HG03571 (cell line): ENCODE measurements at regions not wholly inside any gene's neighbourhood (a gene's known extent, or its start where the extent isn't known, plus 50 kb on each side); places are given as distances from the start of the nearest gene placed in this dataset.

ENCODE experiments used
- ATAC-seq: cut with Tn5 transposase; IDR thresholded peaks from one replicate; pipeline ENCODE4 v1.9.1; 2021; ENCODE audit not compliant: unreplicated experiment

- ATAC-seq, result no peak
Observed at GRCh38 chr11:19597206-19597605, 115.4 kb upstream of the NAV2 start.

GRCh38 chr11:19595840-19596751 is 116.5 kb upstream of the NAV2 start:
- ATAC-seq, result no peak

DNA sequence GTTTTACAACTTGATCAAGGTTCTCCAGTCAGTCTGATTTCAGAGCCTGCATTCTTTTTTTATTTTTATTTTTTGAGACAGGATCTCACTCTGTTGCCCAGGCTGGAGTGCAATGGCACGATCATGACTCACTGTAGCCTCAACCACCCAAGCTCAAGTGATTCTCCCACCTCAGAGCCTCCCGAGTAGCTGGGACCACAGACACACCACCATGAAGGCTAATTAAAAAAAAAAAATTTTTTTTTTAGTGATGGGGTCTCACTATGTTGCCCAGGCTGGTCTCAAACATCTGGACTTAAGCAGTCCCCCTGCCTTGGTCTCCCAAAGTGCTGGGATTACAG is 117.2 kb upstream of the NAV2 start:
- ATAC-seq, result no peak

- no peak for ATAC-seq
Observed at GRCh38 chr11:19594326-19594725, 118.3 kb upstream of the NAV2 start.

- no peak for ATAC-seq
Observed at GRCh38 chr11:19592842-19593241, 119.8 kb upstream of the NAV2 start.

DNA sequence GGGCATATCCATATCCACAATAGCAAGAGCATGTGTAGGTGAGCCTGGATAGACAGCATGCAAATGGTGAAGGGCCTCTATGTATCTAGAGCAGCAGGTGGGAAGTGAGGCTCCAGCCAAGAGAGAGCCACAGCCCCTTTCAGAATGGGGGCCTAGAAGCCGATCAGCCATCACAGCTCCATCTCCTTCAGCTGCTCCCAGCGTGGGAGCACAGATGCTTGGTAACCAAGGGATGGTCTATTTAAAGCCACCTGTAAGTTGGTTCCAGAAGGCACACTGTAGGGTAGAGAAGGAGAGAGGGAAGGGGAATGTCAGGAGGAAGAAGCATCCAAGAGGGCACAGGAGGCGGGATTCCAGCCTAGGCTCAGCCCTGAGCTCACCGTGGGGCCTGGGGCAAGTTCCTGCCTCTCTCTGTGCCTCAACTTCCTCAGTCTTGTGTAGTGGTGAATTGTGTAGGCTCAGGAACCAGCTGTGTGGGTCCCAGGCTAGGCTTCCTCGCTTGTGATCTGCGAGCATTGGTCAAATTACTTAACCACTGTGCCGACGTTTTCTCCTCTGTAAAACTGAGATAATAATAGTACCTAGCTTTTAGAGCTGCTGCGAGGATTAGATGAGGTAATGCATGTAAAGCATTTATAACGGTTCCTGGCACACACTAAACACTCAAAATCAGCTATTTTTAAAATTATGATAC is 122.9 kb upstream of the NAV2 start:
- ATAC-seq, result no peak

- no peak for ATAC-seq
Observed at GRCh38 chr11:19587979-19588378, 124.7 kb upstream of the NAV2 start.

- no peak for ATAC-seq
Observed at GRCh38 chr11:19580646-19581045, 132.0 kb upstream of the NAV2 start.

GRCh38 chr11:19579957-19580356 is 132.7 kb upstream of the NAV2 start:
- ATAC-seq, result no peak

- ATAC-seq, result no peak
Observed at GRCh38 chr11:19578871-19579270, 133.8 kb upstream of the NAV2 start.

GRCh38 chr11:19577976-19578619 is 134.5 kb upstream of the NAV2 start:
- no peak for ATAC-seq

DNA sequence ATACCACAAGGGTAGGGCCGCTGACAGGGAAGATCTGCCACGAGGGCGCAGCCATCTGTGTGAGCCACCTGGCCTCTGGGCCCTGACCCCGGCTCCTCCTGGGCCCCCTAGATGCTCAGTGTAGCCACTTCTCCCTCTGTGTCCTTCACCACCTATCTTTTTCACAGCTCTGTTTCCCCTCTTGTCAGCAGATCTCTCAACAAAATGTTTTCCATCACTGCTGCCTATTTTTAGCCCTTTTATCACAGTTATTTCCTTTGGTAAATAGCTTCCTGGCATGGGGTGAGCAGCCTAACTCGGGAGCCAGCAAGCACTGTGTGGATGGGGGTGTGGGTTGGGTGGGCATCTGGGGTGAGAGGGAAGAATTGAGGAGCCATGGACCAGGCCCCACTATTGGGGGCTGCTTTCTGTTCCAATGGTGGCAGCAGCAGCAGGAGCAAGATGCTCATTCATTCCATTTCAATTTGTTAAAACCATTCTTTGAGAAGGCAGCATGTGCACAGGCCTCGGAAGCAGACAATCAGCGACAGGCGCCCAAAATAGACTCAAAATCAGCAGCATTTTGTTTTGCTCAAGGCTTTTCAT is 135.2 kb upstream of the NAV2 start:
- no peak for ATAC-seq

DNA sequence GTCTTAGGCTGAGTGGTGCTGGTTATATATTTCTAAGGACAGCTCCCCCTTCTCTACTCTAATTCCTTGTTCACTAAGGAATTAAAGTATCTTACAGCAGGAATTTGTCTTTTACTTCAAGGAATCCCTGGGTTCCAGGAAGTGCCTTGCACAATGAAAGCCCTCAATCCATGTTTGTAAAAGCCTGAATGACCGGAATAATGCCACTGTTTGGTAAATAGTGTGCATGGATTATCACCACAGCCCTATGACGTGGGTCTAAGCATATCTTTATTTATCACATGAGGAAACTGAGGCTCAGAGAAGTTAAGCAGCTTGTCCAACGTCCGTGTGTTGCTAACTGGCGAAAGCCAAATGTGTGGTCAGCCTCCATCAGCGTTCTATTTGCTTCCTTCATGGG is 135.7 kb upstream of the NAV2 start:
- no peak for ATAC-seq

DNA sequence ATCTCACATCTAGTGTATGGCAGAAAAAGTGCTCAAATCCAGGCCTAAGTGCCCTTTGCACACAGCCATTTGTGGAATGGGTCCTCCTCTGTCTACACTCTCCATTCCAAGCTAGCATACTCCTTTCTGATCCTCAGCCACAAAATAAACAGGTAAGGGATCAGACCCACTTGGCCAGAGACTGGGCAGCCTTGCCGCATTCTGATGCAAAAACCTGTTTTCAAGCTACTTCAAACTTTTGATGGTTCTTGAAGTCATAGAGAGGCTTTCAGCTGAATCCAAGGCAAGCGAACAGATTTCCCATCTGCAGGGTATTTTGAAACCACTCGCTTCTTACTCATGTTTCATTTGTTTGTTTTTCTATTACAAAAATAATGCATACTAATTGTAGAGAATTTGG is 136.6 kb upstream of the NAV2 start:
- ATAC-seq, result no peak

DNA sequence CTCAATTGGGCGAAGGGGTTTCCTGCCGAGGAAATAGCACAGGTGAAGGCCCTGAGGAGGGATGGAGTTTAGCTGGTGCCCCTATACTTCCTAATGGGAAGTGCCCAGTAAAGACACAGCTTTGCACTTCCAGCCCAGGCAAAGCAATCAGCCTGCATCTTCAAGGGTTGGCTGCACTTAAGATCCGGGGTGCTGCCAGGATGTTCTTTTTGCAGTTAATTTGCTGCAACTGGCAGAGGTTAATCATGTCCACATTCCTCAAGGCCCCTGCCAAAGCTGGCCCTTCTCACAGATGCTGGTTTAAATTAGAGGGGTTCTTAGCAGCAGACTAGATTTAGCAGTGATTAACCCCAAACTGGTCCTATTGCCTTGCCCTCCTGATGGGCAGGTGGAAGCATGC is 137.7 kb upstream of the NAV2 start:
- ATAC-seq, result no peak

GRCh38 chr11:19573666-19574065 is 139.0 kb upstream of the NAV2 start:
- ATAC-seq, result no peak

GRCh38 chr11:19571906-19572305 is 140.7 kb upstream of the NAV2 start:
- no peak for ATAC-seq

- ATAC-seq, result no peak
Observed at GRCh38 chr11:19570889-19571288, 141.7 kb upstream of the NAV2 start.

- no peak for ATAC-seq
Observed at GRCh38 chr11:19567996-19568395, 144.6 kb upstream of the NAV2 start.

DNA sequence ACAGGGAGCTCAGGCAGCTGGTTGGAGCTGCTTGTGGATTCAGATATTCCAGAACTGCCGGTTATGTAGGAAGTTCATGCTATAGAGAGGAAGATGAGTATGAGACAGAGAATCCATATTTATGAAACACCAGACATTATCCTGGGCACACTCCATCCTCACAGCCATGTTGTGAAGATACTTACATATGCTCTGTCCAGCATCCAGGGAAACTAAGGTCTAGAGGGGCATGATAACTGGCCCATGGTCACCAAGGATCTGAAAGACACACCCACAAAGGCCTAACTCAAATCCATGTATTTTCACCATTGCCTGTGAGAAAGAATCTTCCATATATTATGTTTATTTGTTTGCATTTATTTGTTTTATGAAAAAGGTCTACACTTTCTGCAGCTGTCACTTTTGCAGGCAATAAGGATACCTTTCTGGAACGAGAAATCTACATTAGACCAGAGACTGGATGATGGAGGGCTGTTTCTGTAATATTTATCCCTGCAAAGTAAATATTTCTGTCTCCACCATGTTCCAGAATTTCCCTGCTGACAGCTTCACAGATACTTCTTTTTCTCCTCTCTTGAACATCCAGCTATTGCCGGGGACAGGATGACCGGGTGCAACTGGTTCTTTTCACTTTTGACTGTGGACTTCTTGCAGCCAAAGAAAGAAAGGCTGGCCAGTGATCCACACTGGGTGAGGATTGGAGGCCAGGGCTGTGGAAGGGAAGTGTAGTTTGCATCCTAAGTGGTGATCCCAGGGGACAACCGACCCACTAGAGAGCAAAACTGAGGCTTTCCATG is 145.9 kb upstream of the NAV2 start:
- ATAC-seq, result no peak

DNA sequence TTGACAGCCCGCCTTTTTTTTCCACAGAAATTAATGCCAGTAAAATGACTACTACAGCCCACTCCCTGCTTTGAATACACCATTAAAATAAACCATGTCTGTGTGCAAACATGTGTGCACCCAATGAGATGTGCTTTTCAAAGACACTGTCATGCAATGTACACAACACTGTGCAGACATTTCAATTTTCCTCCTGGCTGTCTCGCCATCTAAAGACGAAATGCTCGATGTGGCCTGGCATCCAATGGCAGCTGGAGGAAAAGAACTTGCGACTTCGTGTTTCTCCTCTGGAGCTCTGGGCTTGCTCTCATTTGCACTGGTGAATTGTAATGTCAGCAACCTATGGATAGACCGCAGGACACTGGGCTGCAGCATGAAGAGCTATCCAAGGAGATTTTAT is 147.0 kb upstream of the NAV2 start:
- no peak for ATAC-seq
